Activated CD8-positive, alpha-beta memory T cell treated with anti-CD3 and anti-CD28 coated beads, Interleukin-2, amount 10 ng/mL, durations not matched to agents 7 days and 5 days (primary cell): ENCODE measurements at regions not wholly inside any gene's neighbourhood (a gene's known extent, or its start where the extent isn't known, plus 50 kb on each side); places are given as distances from the start of the nearest gene placed in this dataset.
"Not testable (repeated sequence)": the region's sequence is repeated elsewhere in the genome, so short reads cannot be mapped to it uniquely, and the experiment has no call there.

Experiments
- ATAC-seq: fragments of 150-1000 bp; cut with Tn5 transposase; one replicate; pipeline ENCODE4 v1.10.0; 2021; ENCODE audit warnings: moderate library complexity
- CTCF ChIA-PET: fragments of 350-600 bp; sonication (Branson Sonifier 250); formaldehyde crosslinking; loops from one replicate; lab custom pipeline; 2021; ENCODE audit warnings: antibody characterized with exemption; lab: Charles Lee
- DNase-seq: peaks from one replicate; pipeline ENCODE4 v3.0.0-alpha.2; 2020
- H3K27ac Mint-ChIP-seq: one replicate; pipeline ENCODE4 v1.8.0; 2021; ENCODE audit warnings: mild to moderate bottlenecking, mixed read lengths
- H3K27me3 Mint-ChIP-seq: one replicate; pipeline ENCODE4 v1.8.0; 2021; ENCODE audit warnings: mixed read lengths
- H3K36me3 Mint-ChIP-seq: one replicate; pipeline ENCODE4 v1.8.0; 2021; ENCODE audit warnings: mild to moderate bottlenecking, mixed read lengths
- H3K4me1 Mint-ChIP-seq: one replicate; pipeline ENCODE4 v1.8.0; 2021; ENCODE audit warnings: mixed read lengths
- H3K4me3 Mint-ChIP-seq: one replicate; pipeline ENCODE4 v1.8.0; 2021; ENCODE audit warnings: mild to moderate bottlenecking, moderate library complexity, mixed read lengths
- H3K9me3 Mint-ChIP-seq: one replicate; pipeline ENCODE4 v1.8.0; 2022; ENCODE audit warnings: low read depth, mixed read lengths

DNA sequence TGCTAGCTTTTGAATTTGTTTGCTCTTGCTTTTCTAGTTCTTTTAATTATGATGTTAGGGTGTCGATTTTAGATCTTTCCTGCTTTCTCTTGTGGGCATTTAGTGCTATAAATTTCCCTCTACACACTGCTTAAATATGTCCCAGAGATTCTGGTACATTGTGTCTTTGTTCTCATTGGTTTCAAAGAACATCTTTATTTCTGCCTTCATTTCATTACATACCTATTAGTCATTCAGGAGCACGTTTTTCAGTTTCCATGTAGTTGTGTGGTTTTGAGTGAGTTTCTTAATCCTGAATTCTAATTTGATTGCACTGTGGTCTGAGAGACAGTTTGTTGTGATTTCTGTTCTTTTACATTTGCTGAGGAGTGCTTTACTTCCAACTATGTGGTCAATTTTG is 51.2 kb upstream of the MB21D2 start:
- CTCF ChIA-PET, H3K4me1 Mint-ChIP-seq, H3K9me3 Mint-ChIP-seq, H3K4me3 Mint-ChIP-seq, H3K27me3 Mint-ChIP-seq, H3K36me3 Mint-ChIP-seq, ATAC-seq, H3K27ac Mint-ChIP-seq, DNase-seq: not testable (repeated sequence)

DNA sequence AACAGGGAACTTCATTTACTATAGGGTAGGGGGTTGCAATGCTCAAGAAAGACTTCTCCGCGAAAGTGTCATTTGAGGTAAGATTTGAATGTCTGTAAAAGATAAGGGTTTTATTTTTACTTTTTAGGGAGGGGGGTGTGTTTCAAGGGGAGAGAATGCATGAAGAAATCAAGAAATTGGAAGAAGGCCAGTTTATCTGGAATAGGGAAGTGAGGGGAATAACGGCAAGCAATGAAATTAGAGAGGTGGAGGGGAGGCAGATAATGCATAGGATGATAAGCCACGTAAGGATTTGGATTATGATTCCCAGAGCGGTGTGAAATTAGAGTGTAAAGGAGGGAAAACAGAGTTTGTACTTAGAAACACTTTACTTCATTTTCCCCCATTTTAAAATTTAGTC is 63.0 kb upstream of the MB21D2 start:
- DNase-seq (no peak), ATAC-seq (no peak)
- Mint-ChIP-seq H3K4me3 (no peak overlapping the region), H3K27me3 (no peaks in the 10 kb centered on the region), H3K36me3 (no peaks in the 10 kb centered on the region), H3K9me3 (no peaks in the 10 kb centered on the region), H3K4me1 (no peaks in the 10 kb centered on the region), H3K27ac (no peak overlapping the region)
- CTCF ChIA-PET: no interaction called here

DNA sequence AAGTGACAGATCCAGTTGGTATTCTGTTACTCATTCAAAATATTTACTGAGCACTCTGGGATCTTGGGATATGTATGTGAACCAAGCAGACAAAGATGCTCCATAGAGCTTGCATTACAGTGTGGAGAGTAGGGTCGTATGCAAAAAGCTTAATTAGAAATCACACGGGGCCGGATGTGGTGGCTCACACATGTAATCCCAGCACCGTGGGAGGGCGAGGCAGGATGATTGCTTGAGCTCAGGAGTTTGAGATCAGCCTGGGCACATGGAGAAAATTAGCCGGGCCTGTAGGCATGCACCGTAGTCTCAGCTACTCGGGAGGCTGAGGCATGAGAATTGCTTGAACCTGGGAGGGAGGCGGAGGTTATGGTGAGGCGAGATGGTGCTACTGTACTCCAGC is 68.7 kb upstream of the MB21D2 start:
- no peaks in the 10 kb centered on the region for H3K9me3 Mint-ChIP-seq
- H3K4me3 Mint-ChIP-seq: no peak overlapping the region
- ATAC-seq (no peak), DNase-seq (no peak)
- CTCF ChIA-PET: no interaction called here
- H3K27ac Mint-ChIP-seq: no peak overlapping the region
- H3K27me3 Mint-ChIP-seq: no peaks in the 10 kb centered on the region
- no peaks in the 10 kb centered on the region for H3K4me1 Mint-ChIP-seq
- H3K36me3 Mint-ChIP-seq: no peaks in the 10 kb centered on the region

DNA sequence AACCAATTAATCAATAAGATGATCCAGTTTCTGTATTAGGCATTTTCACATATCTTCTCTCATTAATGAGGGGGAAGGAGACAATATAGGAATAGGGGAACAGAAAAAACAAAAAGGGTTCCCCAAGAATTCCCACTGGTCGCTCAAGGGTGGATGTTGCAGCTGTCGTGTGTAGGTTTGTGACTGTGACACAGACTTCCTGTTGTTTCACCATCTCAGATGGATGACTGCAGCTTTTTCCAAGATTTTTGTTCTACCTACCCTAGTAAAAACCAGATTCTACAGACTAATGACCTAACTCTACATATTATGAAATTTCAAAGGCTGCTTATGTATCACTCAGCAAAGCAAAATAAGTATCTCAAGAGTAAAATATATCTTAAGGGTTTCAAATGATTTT is 73.7 kb upstream of the MB21D2 start:
- CTCF ChIA-PET: no interaction called here

DNA sequence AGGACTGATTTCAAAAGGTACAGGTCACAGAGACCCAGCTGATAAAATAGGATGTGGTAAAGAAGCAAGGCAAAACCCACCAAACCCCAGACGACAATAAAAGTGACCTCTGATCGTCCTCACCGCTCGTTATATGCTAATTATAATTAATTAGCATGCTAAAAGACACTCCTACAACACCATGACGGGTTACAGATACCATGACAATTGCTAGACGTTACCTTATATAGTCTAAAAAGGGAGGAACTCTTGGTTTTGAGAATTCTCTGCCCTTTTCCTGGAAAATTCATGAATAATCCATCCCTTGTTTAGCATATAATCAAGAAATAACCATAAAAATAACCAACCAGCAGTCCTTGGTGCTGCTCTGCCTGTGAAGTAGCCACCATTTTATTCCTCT is 74.7 kb upstream of the MB21D2 start:
- no peak for DNase-seq
- CTCF ChIA-PET: no interaction called here
- no peaks in the 10 kb centered on the region for H3K36me3 Mint-ChIP-seq
- no peak overlapping the region for H3K4me3 Mint-ChIP-seq
- ATAC-seq: no peak
- H3K4me1 Mint-ChIP-seq: peaks cover 5% of the 10 kb centered on the region
- H3K27ac Mint-ChIP-seq: no peak overlapping the region
- no peaks in the 10 kb centered on the region for H3K27me3 Mint-ChIP-seq
- H3K9me3 Mint-ChIP-seq: no peaks in the 10 kb centered on the region

More for the DNA sequence above, 73.7 kb upstream of the MB21D2 start:
- Mint-ChIP-seq H3K4me3 (no peak overlapping the region), H3K27ac (no peak overlapping the region), H3K36me3 (no peaks in the 10 kb centered on the region), H3K27me3 (no peaks in the 10 kb centered on the region), H3K9me3 (no peaks in the 10 kb centered on the region), H3K4me1 (peaks cover 5% of the 10 kb centered on the region)
- DNase-seq (no peak), ATAC-seq (no peak)

DNA sequence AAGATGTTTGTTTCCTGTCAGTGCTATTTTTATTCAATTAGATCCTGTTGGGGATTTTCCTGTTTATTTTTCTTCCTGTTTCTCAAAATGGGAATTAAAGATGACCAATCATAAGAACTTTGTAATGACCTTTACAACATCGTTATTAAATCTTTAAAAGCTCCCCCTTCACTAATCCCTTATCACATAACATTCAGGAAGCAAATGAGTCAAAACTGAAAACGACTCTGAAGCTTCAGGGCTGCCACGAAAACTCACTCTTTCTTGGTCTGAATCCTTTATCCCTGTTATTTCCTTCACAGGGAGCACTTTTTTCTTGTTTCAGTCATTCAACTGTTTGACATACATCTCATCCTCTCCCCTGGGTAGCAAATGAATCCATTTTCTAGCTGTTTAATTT is 75.8 kb upstream of the MB21D2 start:
- H3K4me1 Mint-ChIP-seq: peaks cover 5% of the 10 kb centered on the region
- no peaks in the 10 kb centered on the region for H3K27me3 Mint-ChIP-seq
- CTCF ChIA-PET: no interaction called here
- H3K27ac Mint-ChIP-seq: no peak overlapping the region
- no peaks in the 10 kb centered on the region for H3K9me3 Mint-ChIP-seq
- ATAC-seq (no peak), DNase-seq (no peak)
- no peaks in the 10 kb centered on the region for H3K36me3 Mint-ChIP-seq
- no peak overlapping the region for H3K4me3 Mint-ChIP-seq

DNA sequence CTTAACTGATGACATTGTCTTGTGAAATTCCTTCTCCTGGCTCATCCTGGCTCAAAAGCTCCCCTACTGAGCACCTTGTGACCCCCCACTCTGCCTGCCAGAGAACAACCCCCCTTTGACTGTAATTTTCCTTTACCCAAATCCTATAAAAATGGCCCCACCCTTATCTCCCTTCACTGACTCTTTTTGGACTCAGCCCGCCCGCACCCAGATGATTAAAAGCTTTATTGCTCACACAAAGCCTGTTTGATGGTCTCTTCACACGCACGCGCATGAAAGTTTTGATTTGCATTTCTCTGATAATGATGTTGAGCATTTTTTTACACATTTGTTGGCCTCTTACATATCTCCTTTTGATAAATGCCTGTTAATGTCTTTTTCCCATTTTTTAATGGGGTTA is 83.5 kb upstream of the MB21D2 start:
- H3K9me3 Mint-ChIP-seq: not testable (repeated sequence)

DNA sequence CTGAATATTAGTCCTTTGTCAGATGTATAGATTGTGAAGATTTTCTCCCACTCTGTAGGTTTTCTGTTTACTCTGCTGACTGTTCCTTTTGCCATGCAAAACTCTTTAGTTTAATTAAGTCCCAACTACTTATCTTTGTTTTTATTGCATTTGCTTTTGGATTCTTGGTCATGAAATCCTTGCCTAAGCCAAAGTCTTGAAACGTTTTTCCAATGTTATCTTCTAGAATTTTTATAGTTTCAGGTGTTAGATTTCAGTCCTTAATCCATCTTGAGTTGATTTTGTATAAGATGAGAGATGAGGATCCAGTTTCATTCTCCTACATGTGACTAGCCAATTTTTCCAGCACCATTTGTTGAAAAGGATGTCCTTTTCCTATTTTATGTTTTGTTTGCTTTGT is 86.0 kb upstream of the MB21D2 start:
- H3K9me3 Mint-ChIP-seq, H3K36me3 Mint-ChIP-seq, H3K27ac Mint-ChIP-seq, ATAC-seq, H3K27me3 Mint-ChIP-seq, H3K4me1 Mint-ChIP-seq, H3K4me3 Mint-ChIP-seq, DNase-seq, CTCF ChIA-PET: not testable (repeated sequence)

More for the DNA sequence above, 83.5 kb upstream of the MB21D2 start:
- H3K4me3 Mint-ChIP-seq, DNase-seq, H3K36me3 Mint-ChIP-seq, ATAC-seq, H3K27me3 Mint-ChIP-seq, CTCF ChIA-PET, H3K27ac Mint-ChIP-seq, H3K4me1 Mint-ChIP-seq: not testable (repeated sequence)

DNA sequence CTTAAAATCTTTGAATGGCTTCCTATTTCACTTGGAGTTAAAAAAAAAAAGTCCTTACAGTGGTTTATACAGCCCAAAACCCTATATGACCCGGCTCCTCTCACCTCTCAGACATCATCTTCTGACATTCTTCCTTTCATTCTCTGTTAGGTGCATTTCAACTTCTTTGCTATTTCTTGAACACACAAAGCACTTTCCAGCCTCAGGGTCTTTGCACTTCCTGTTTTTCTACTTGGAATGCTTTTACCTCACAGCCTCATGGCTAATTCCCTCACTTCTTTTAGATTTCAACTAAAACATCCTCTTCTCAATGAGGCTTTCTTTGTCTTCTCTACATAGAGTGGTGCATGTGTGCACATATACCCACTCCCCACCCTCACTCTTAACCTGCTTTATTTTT is 91.0 kb upstream of the MB21D2 start:
- Mint-ChIP-seq H3K27ac (no peak overlapping the region), H3K4me1 (no peaks in the 10 kb centered on the region), H3K4me3 (no peak overlapping the region), H3K27me3 (no peaks in the 10 kb centered on the region), H3K9me3 (peaks cover 8% of the 10 kb centered on the region), H3K36me3 (no peaks in the 10 kb centered on the region)
- ATAC-seq: no peak
- CTCF ChIA-PET: no interaction called here
- no peak for DNase-seq

DNA sequence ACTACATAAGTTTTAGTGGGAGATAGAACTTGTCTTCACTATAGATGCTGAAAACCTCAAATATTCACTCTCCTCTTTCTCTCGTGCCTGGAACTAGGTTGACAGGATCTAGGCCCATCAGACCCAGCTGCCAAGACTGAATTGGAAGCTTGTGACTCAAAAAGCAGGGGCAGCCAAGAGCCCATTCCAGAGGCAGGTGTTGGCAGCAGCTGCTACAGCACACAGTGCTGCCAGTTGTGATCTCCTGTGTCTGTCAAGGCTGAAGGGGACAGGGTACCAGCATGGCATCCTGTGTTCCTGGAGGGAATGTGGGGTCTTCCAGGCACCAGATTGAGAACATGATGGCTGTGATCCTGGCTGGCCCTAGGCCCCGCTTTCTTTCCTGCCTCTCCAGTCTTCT is 92.5 kb upstream of the MB21D2 start:
- DNase-seq (no peak), ATAC-seq (no peak)
- H3K4me1 Mint-ChIP-seq: no peaks in the 10 kb centered on the region
- H3K36me3 Mint-ChIP-seq: no peaks in the 10 kb centered on the region
- no peak overlapping the region for H3K4me3 Mint-ChIP-seq
- H3K27ac Mint-ChIP-seq: no peak overlapping the region
- H3K27me3 Mint-ChIP-seq: no peaks in the 10 kb centered on the region
- H3K9me3 Mint-ChIP-seq: peaks cover 8% of the 10 kb centered on the region
- CTCF ChIA-PET: no interaction called here

DNA sequence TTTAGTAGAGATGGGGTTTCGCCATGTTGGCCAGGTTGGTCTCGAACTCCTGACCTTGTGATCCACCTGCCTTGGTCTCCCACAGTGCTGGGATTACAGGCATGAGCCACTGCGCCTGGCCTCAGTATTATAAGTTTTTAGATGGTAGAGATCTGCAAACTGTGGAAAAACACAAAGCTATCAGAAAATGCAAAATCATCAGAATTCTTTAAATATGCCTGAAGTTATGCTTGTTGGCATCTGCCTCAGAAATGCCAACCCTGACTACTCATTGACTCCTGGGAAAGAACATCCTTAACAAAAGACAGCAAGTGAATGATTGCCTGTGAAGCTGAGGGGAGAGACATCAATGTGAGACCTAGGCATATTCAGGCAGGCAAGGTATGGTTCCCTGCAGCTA is 94.3 kb upstream of the MB21D2 start:
- Mint-ChIP-seq H3K4me1 (no peaks in the 10 kb centered on the region), H3K4me3 (no peak overlapping the region), H3K27ac (no peak overlapping the region), H3K27me3 (peaks cover 4% of the 10 kb centered on the region), H3K36me3 (no peaks in the 10 kb centered on the region), H3K9me3 (peaks cover 8% of the 10 kb centered on the region)
- DNase-seq (no peak), ATAC-seq (no peak)
- CTCF ChIA-PET: no interaction called here

DNA sequence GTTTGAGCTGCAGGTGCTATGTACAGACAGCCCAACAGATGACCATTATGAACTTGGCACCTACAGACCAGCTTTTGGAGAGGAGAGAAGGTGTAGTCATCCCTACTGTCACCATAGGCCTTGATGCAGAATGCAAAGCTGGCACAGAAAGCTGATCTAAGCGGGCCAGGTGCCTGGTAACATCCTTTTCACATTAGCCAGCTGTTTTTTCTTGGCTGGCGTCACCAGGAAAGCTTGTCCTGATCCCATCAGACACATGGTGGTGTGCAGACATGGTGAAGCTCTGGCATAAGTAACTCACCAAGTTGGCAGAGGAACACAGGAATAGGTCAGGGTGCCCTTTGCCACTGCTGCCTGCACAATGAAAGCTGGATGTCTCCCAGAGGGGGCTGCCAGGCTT is 97.2 kb upstream of the MB21D2 start:
- no peaks in the 10 kb centered on the region for H3K4me1 Mint-ChIP-seq
- H3K4me3 Mint-ChIP-seq: no peak overlapping the region
- ATAC-seq (no peak), DNase-seq (no peak)
- CTCF ChIA-PET: no interaction called here
- peaks cover 8% of the 10 kb centered on the region for H3K9me3 Mint-ChIP-seq
- H3K36me3 Mint-ChIP-seq: no peaks in the 10 kb centered on the region
- peaks cover 4% of the 10 kb centered on the region for H3K27me3 Mint-ChIP-seq
- H3K27ac Mint-ChIP-seq: no peak overlapping the region

DNA sequence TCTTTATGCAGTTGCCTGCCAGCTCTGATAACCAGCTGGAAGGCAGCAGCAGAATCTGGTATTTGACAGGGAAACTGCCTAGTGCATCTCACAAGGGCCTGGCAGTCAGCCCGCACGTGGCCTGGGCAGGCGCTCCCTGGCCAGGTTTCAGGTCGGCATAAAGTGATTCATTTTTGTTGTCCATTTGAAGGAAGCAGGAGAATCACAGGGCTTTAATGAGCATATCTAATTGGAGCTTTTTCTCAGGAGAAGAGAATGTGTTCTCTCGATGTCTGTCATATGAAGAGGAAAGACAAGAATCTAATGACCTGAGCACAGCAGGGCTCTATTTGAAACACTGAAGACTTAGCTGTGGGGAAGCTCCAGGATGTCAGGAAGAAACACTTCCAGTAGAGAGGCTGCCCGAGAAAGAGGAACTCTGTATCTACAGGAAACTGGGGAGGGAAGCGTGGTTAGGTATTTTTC is 98.8 kb upstream of the MB21D2 start:
- no peak for ATAC-seq
- DNase-seq: no peak
- H3K4me1 Mint-ChIP-seq: no peaks in the 10 kb centered on the region
- H3K9me3 Mint-ChIP-seq: peaks cover 8% of the 10 kb centered on the region
- no peak overlapping the region for H3K27ac Mint-ChIP-seq
- H3K36me3 Mint-ChIP-seq: no peaks in the 10 kb centered on the region
- H3K4me3 Mint-ChIP-seq: no peak overlapping the region
- CTCF ChIA-PET: no interaction called here
- peaks cover 4% of the 10 kb centered on the region for H3K27me3 Mint-ChIP-seq

DNA sequence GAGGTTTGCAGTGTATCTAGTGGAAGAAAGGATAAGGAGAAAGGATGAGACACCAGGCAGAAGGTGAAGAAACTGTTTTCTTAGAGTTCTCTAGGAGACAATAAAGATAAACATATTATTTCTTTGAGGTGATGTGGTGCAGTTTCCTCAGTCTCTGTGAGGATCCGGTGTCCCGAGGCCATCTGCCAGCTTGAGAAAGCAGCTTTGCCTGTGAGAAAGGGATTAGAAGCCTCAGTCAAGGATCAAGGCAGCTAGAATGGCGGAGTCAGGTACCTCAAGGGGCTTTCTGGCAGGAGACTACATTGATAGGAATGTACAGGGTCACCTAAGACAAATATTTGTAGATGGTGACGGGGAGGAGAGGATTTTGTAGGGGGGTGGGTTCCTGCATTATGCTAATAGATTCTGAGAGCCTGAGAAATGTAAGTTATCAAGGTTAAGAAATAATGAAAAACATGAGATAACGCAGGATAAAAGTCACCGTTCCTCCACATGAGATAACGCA is 103.9 kb upstream of the MB21D2 start:
- H3K4me1 Mint-ChIP-seq: no peaks in the 10 kb centered on the region
- H3K9me3 Mint-ChIP-seq: peaks cover 2% of the 10 kb centered on the region
- CTCF ChIA-PET: no interaction called here
- H3K36me3 Mint-ChIP-seq: no peaks in the 10 kb centered on the region
- peaks cover 1% of the 10 kb centered on the region for H3K27me3 Mint-ChIP-seq
- no peak overlapping the region for H3K4me3 Mint-ChIP-seq
- ATAC-seq (no peak), DNase-seq (no peak)
- H3K27ac Mint-ChIP-seq: no peak overlapping the region

DNA sequence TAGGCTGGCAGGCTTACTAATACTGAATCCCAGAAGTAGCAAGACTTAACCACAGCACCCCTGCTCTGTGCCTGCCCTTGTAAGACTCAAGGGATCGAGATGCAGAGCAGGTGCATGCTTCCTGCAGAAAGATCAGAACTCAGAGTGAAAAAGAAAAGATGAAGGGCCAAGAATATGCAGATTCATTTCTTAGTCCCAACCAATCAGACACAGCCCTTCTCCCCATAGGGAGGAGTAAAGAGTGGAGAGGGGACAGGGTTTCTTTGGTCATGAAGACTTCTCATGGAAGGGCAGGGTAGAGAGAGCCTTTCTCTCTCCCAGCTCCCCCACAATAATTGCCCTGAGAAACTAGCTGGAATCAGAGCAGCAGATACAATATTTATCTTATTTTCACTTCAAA is 105.6 kb upstream of the MB21D2 start:
- no peaks in the 10 kb centered on the region for H3K27me3 Mint-ChIP-seq
- CTCF ChIA-PET: no interaction called here
- H3K4me1 Mint-ChIP-seq: no peaks in the 10 kb centered on the region
- H3K27ac Mint-ChIP-seq: no peak overlapping the region
- H3K36me3 Mint-ChIP-seq: no peaks in the 10 kb centered on the region
- no peak overlapping the region for H3K4me3 Mint-ChIP-seq
- H3K9me3 Mint-ChIP-seq: peaks cover 2% of the 10 kb centered on the region
- ATAC-seq (no peak), DNase-seq (no peak)
